HCT116 (cell line): ENCODE measurements at regions not wholly inside any gene's neighbourhood (a gene's known extent, or its start where the extent isn't known, plus 50 kb on each side); places are given as distances from the start of the nearest gene placed in this dataset.

Experiments
- ATAC-seq: fragments of 200-7000 bp; cut with Tn5 transposase; 2 replicates; pipeline ENCODE4 v1.9.1; 2020; ENCODE audit warnings: mild to moderate bottlenecking, moderate library complexity
- BruUV-seq: library from RNA; stranded (reverse); fragments of 400-500 nt; replicated peaks from 2 replicates; lab custom pipeline; 2021; lab: Mats Ljungman, UMichigan
- CTCF ChIA-PET: fragments of 300-600 bp; sonication (Branson Sonifier 250); formaldehyde crosslinking; loops from one replicate; lab custom pipeline; 2021; ENCODE audit warnings: antibody characterized with exemption; lab: Charles Lee
- POLR2A ChIA-PET: fragments of 300-600, 350-600 bp; sonication (Branson Sonifier 250); formaldehyde crosslinking; loops from one replicate; lab custom pipeline; 2021; ENCODE audit warnings: antibody characterized with exemption; lab: Charles Lee
- RAD21 ChIA-PET, 2 experiments: fragments of 300-600 bp; sonication (Branson Sonifier 250); formaldehyde crosslinking; loops; one replicate each; lab custom pipeline; 2023; ENCODE audit warnings: low total read pairs in 2 of 2; ENCODE audit not compliant: uncharacterized antibody in 2 of 2, unreplicated experiment in 2 of 2, low non-redundant PET in 1 of 2; lab: Charles Lee
- DNase-seq: peaks from one replicate; pipeline ENCODE4 v3.0.0-alpha.2; 2010; ENCODE audit warnings: low read depth, low spot score
- H2AFZ ChIP-seq: fragments of 200-600 bp; shearing (Covaris generic), sonication (generic); 2 replicates; pipeline ENCODE4 v1.6.1; 2017; ENCODE audit warnings: low read depth, mixed run types, mixed read lengths, antibody characterized with exemption, low read length; ENCODE audit not compliant: poor library complexity, severe bottlenecking
- H3K27ac ChIP-seq: 2 replicates; pipeline ENCODE4 v1.5.1; 2012; ENCODE audit warnings: low read depth, low read length
- H3K27me3 ChIP-seq: fragments of 200-600 bp; sonication (generic); 2 replicates; pipeline ENCODE4 v1.6.1; 2016; ENCODE audit warnings: mixed run types, low read length, mixed read lengths; ENCODE audit not compliant: insufficient read depth
- H3K36me3 ChIP-seq, 2 experiments: fragments of 200-500 bp in 1 of 2; fragments of 200-600 bp in 1 of 2; sonication (Bioruptor generic) in 1 of 2; sonication (generic) in 1 of 2; 2 replicates each; pipeline versions ENCODE4 v1.5.1 to v1.6.1; 2014 to 2016; ENCODE audit warnings: low read length in 2 of 2, inconsistent platforms in 1 of 2, mixed read lengths in 1 of 2, mixed run types in 1 of 2; ENCODE audit not compliant: insufficient read depth in 2 of 2, control insufficient read depth in 1 of 2
- H3K4me1 ChIP-seq, 2 experiments: fragments of 200-600 bp in 1 of 2; sonication (generic) in 1 of 2; 2 replicates each; pipeline versions ENCODE4 v1.5.1 to v1.6.1; 2012 to 2017; ENCODE audit warnings: low read length in 2 of 2, inconsistent platforms in 1 of 2, mild to moderate bottlenecking in 1 of 2, mixed read lengths in 1 of 2, mixed run types in 1 of 2, moderate library complexity in 1 of 2; ENCODE audit not compliant: insufficient read depth in 2 of 2, control insufficient read depth in 1 of 2
- H3K4me2 ChIP-seq: fragments of 200-600 bp; sonication (generic); 2 replicates; pipeline ENCODE4 v1.6.1; 2017; ENCODE audit warnings: mixed run types, low read length, mixed read lengths
- H3K4me3 ChIP-seq, 2 experiments: fragments of 200-600 bp in 1 of 2; sonication (generic) in 1 of 2; replicated peaks in 1 of 2; 2 replicates each; pipeline ENCODE4 v1.5.1; 2011 to 2016; ENCODE audit warnings: low read length in 2 of 2, control low read depth in 1 of 2, low read depth in 1 of 2, mild to moderate bottlenecking in 1 of 2, mixed read lengths in 1 of 2, mixed run types in 1 of 2
- H3K79me2 ChIP-seq: fragments of 200-600 bp; sonication (generic); 2 replicates; pipeline ENCODE4 v1.6.1; 2017; ENCODE audit warnings: mild to moderate bottlenecking, mixed run types, low read length, moderate library complexity, mixed read lengths; ENCODE audit not compliant: insufficient read depth
- H3K9ac ChIP-seq: fragments of 200-600 bp; sonication (generic); 2 replicates; pipeline ENCODE4 v1.6.1; 2016; ENCODE audit warnings: low read length, mixed read lengths
- H3K9me2 ChIP-seq: fragments of 200-600 bp; sonication (generic), shearing (Covaris generic); 2 replicates; pipeline ENCODE4 v1.6.1; 2017; ENCODE audit warnings: mixed run types, mild to moderate bottlenecking, moderate library complexity; ENCODE audit not compliant: insufficient read depth
- H3K9me3 ChIP-seq, 2 experiments: fragments of 200-500 bp in 1 of 2; fragments of 200-600 bp in 1 of 2; sonication (Bioruptor generic) in 1 of 2; sonication (generic) in 1 of 2; 2 replicates each; pipeline ENCODE4 v1.6.1; 2014 to 2017; ENCODE audit warnings: low read length in 2 of 2, mixed read lengths in 2 of 2, inconsistent platforms in 1 of 2, low read depth in 1 of 2, mild to moderate bottlenecking in 1 of 2, mixed run types in 1 of 2, moderate library complexity in 1 of 2; ENCODE audit not compliant: control insufficient read depth in 1 of 2, insufficient read depth in 1 of 2
- H4K20me1 ChIP-seq: fragments of 200-600 bp; sonication (generic), shearing (Covaris generic); 2 replicates; pipeline ENCODE4 v1.6.1; 2017; ENCODE audit warnings: mixed run types, mild to moderate bottlenecking, moderate library complexity; ENCODE audit not compliant: insufficient read depth
- ATF3 ChIP-seq: IDR thresholded peaks from 2 replicates; pipeline ENCODE4 v1.6.1; 2012
- CBX3 ChIP-seq: IDR thresholded peaks from 2 replicates; pipeline ENCODE4 v1.6.1; 2012; ENCODE audit warnings: low read depth
- CEBPB ChIP-seq: IDR thresholded peaks from 2 replicates; pipeline ENCODE4 v1.6.1; 2012; ENCODE audit warnings: low read depth
- CTCF ChIP-seq, 3 experiments: fragments of 200-600 bp in 1 of 3; sonication (generic) in 1 of 3; IDR thresholded peaks in 2 of 3; conservative IDR thresholded peaks in 1 of 3; 2 replicates each; pipeline ENCODE4 v1.5.1; 2012 to 2017; ENCODE audit warnings: low read depth in 2 of 3, low read length in 2 of 3, antibody characterized with exemption in 1 of 3, borderline replicate concordance in 1 of 3, control low read depth in 1 of 3, mild to moderate bottlenecking in 1 of 3, mixed read lengths in 1 of 3, mixed run types in 1 of 3, moderate library complexity in 1 of 3; ENCODE audit not compliant: insufficient read depth in 1 of 3
- ELF1 ChIP-seq: IDR thresholded peaks from 2 replicates; pipeline ENCODE4 v1.6.1; 2012; ENCODE audit warnings: low read depth, borderline replicate concordance
- EZH2 ChIP-seq: fragments of 200-600 bp; sonication (generic); IDR thresholded peaks from 2 replicates; pipeline ENCODE4 v1.6.1; 2017; ENCODE audit warnings: antibody characterized with exemption, mixed run types
- POLR2AphosphoS5 ChIP-seq: IDR thresholded peaks from 2 replicates; pipeline ENCODE4 v1.6.1; 2011; ENCODE audit warnings: mild to moderate bottlenecking, low read depth, low read length, moderate library complexity
- REST ChIP-seq: IDR thresholded peaks from 2 replicates; pipeline ENCODE4 v1.6.1; 2012; ENCODE audit warnings: low read depth
- SIN3A ChIP-seq: IDR thresholded peaks from 2 replicates; pipeline ENCODE4 v1.6.1; 2012; ENCODE audit warnings: low read depth
- ZFX ChIP-seq: fragments of 450-650 bp; IDR thresholded peaks from 2 replicates; pipeline ENCODE4 v1.6.1; 2017
- ZNF274 ChIP-seq: fragments of 200-500 bp; sonication (Bioruptor generic); IDR thresholded peaks from 2 replicates; pipeline ENCODE4 v1.6.1; 2014; ENCODE audit warnings: mild to moderate bottlenecking, low read depth, low read length, inconsistent platforms
- intact Hi-C: fragments of 100-400 bp; cut with micrococcal nuclease; formaldehyde crosslinking; loops from 2 replicates; pipeline ENCODE4 v1.10.0; 2022
- TF ChIP-seq, protein P1 (sequence below): IDR thresholded peaks from 2 replicates; pipeline ENCODE4 v1.6.1; 2012

- H3K36me3 ChIP-seq, result no peaks in the 10 kb centered on the region
- no TSS peak for BruUV-seq
- H4K20me1 ChIP-seq, result no peaks in the 10 kb centered on the region
- ChIA-PET POLR2A (no interaction called here), CTCF (no interaction called here), RAD21 (no interaction called here)
- H3K4me1 ChIP-seq, result no peaks in the 10 kb centered on the region
- no peak overlapping the region for H3K27ac ChIP-seq
- H3K79me2 ChIP-seq, result no peaks in the 10 kb centered on the region
- TF ChIP-seq CBX3, result no peak
- TF ChIP-seq, protein P1, sequence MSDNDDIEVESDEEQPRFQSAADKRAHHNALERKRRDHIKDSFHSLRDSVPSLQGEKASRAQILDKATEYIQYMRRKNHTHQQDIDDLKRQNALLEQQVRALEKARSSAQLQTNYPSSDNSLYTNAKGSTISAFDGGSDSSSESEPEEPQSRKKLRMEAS, result no peak
- no peak for TF ChIP-seq SIN3A
- no peak for TF ChIP-seq ELF1
- no peak for TF ChIP-seq ZNF274
- TF ChIP-seq CTCF (IDR thresholded peaks at IDR 0.05 in 2 of 3, conservative IDR thresholded peaks at IDR 0.05 in 1 of 3; ENCODE audit: borderline replicate concordance in 1 of 3, insufficient read depth in 1 of 3, low read depth in 2 of 3, low read length in 2 of 3), result no peak
- no peak for TF ChIP-seq ZFX
- no peak for TF ChIP-seq CEBPB
- TF ChIP-seq ATF3, result no peak
- no peak for TF ChIP-seq REST
- no peak for TF ChIP-seq EZH2
- TF ChIP-seq POLR2AphosphoS5, result no peak
- DNase-seq (no peak), ATAC-seq (no peak)
- no peaks in the 10 kb centered on the region for H3K9me2 ChIP-seq
- no peak overlapping the region for H3K4me3 ChIP-seq
- H3K27me3 ChIP-seq, result no peaks in the 10 kb centered on the region
- no peak overlapping the region for H2AFZ ChIP-seq
- H3K4me2 ChIP-seq, result no peak overlapping the region
- H3K9ac ChIP-seq, result no peak overlapping the region
- intact Hi-C loops, result no loop called here
- H3K9me3 ChIP-seq, result no peaks in the 10 kb centered on the region
Observed at GRCh38 chr3:117705011-117705410, 995.4 kb downstream of the TUSC7 start.
